Activated naive CD4-positive, alpha-beta T cell treated with anti-CD3 and anti-CD28 coated beads for 36 hours (primary cell): ENCODE measurements at regions not wholly inside any gene's neighbourhood (a gene's known extent, or its start where the extent isn't known, plus 50 kb on each side); places are given as distances from the start of the nearest gene placed in this dataset.
A peak's percentile ranks its signal among the peaks of the same experiment; 100 is the strongest.

Experiments
- CTCF ChIA-PET: fragments of 350-600 bp; sonication (Branson Sonifier 250); formaldehyde crosslinking; loops from one replicate; lab custom pipeline; 2021; ENCODE audit warnings: antibody characterized with exemption; lab: Charles Lee
- DNase-seq: peaks from one replicate; pipeline ENCODE4 v3.0.0-alpha.2; 2020
- H3K27ac Mint-ChIP-seq: one replicate; pipeline ENCODE4 v1.8.0; 2021; ENCODE audit warnings: mild to moderate bottlenecking, mixed read lengths
- H3K27me3 Mint-ChIP-seq: one replicate; pipeline ENCODE4 v1.8.0; 2021; ENCODE audit warnings: low read depth, mixed read lengths
- H3K36me3 Mint-ChIP-seq: one replicate; pipeline ENCODE4 v1.8.0; 2021; ENCODE audit warnings: low read depth, mixed read lengths
- H3K4me1 Mint-ChIP-seq: one replicate; pipeline ENCODE4 v1.8.0; 2021; ENCODE audit warnings: low read depth, mixed read lengths
- H3K4me3 Mint-ChIP-seq: one replicate; pipeline ENCODE4 v1.8.0; 2021; ENCODE audit warnings: mild to moderate bottlenecking, moderate library complexity, mixed read lengths
- H3K9me3 Mint-ChIP-seq: one replicate; pipeline ENCODE4 v1.8.0; 2021; ENCODE audit warnings: mixed read lengths
- intact Hi-C: fragments of 100-400 bp; cut with micrococcal nuclease; formaldehyde crosslinking; loops from one replicate; pipeline ENCODE4 v1.15.1; 2023

GRCh38 chr5:141742144-141742543 lies 60.1 kb upstream of the ARAP3 start:
- Mint-ChIP-seq H3K36me3 (no peaks in the 10 kb centered on the region), H3K27ac (no peak overlapping the region), H3K4me3 (no peak overlapping the region), H3K9me3 (no peaks in the 10 kb centered on the region), H3K27me3 (peaks cover 19% of the 10 kb centered on the region), H3K4me1 (no peaks in the 10 kb centered on the region)
- CTCF ChIA-PET: interaction anchor here (1.0 kb wide), 1 partner anchor 136 kb away, joined by 3 read pairs; no protein-coding TSS in a partner anchor
- DNase-seq: no peak
- intact Hi-C loops: no loop called here

GRCh38 chr5:141740885-141741284 lies 58.9 kb upstream of the ARAP3 start:
- no peaks in the 10 kb centered on the region for H3K4me1 Mint-ChIP-seq
- CTCF ChIA-PET: interaction anchor here (1.3 kb wide), 1 partner anchor 49 kb away, joined by 6 read pairs; no protein-coding TSS in a partner anchor
- intact Hi-C loops: no loop called here
- no peaks in the 10 kb centered on the region for H3K9me3 Mint-ChIP-seq
- no peak for DNase-seq
- H3K27me3 Mint-ChIP-seq: peaks cover 19% of the 10 kb centered on the region
- no peak overlapping the region for H3K4me3 Mint-ChIP-seq
- no peak overlapping the region for H3K27ac Mint-ChIP-seq
- H3K36me3 Mint-ChIP-seq: no peaks in the 10 kb centered on the region

GRCh38 chr5:141737535-141737934 lies 55.5 kb upstream of the ARAP3 start:
- no peaks in the 10 kb centered on the region for H3K9me3 Mint-ChIP-seq
- no peak overlapping the region for H3K27ac Mint-ChIP-seq
- H3K4me3 Mint-ChIP-seq: no peak overlapping the region
- H3K27me3 Mint-ChIP-seq: peaks cover 10% of the 10 kb centered on the region
- CTCF ChIA-PET: interaction anchor here (0.8 kb wide), 1 partner anchor 45 kb away, joined by 4 read pairs; no protein-coding TSS in a partner anchor
- intact Hi-C loops: no loop called here
- no peak for DNase-seq
- H3K36me3 Mint-ChIP-seq: no peaks in the 10 kb centered on the region
- H3K4me1 Mint-ChIP-seq: no peaks in the 10 kb centered on the region

- Mint-ChIP-seq H3K9me3 (no peaks in the 10 kb centered on the region), H3K36me3 (no peaks in the 10 kb centered on the region)
These were observed 53.8 kb upstream of the ARAP3 start for GRCh38 chr5:141735823-141736222.

GRCh38 chr5:141734501-141735229 lies 52.6 kb upstream of the ARAP3 start:
- no peaks in the 10 kb centered on the region for H3K9me3 Mint-ChIP-seq
- no peak overlapping the region for H3K27ac Mint-ChIP-seq
- H3K4me3 Mint-ChIP-seq: no peak overlapping the region
- CTCF ChIA-PET: interaction anchor here (0.5 to 1.5 kb wide), 2 partner anchors 33 to 145 kb away, joined by 3 to 4 read pairs; no protein-coding TSS in a partner anchor
- peak; percentile 66 for DNase-seq
- no peaks in the 10 kb centered on the region for H3K36me3 Mint-ChIP-seq
- H3K27me3 Mint-ChIP-seq: peaks cover 7% of the 10 kb centered on the region
- no peaks in the 10 kb centered on the region for H3K4me1 Mint-ChIP-seq
- intact Hi-C loops: loop anchor here (1.0 kb wide), 1 partner anchor 20 kb away; no protein-coding TSS in a partner anchor

More at GRCh38 chr5:141735823-141736222, 53.8 kb upstream of the ARAP3 start:
- Mint-ChIP-seq H3K4me3 (no peak overlapping the region), H3K27me3 (peaks cover 7% of the 10 kb centered on the region), H3K4me1 (no peaks in the 10 kb centered on the region), H3K27ac (no peak overlapping the region)
- DNase-seq: no peak
- intact Hi-C loops: loop anchor here (1.0 kb wide), 1 partner anchor 18 kb away; no protein-coding TSS in a partner anchor
- CTCF ChIA-PET: no interaction called here

GRCh38 chr5:141733198-141733597 lies 51.2 kb upstream of the ARAP3 start:
- CTCF ChIA-PET: no interaction called here
- no peaks in the 10 kb centered on the region for H3K36me3 Mint-ChIP-seq
- H3K27ac Mint-ChIP-seq: no peak overlapping the region
- DNase-seq: no peak
- H3K4me1 Mint-ChIP-seq: no peaks in the 10 kb centered on the region
- no peaks in the 10 kb centered on the region for H3K9me3 Mint-ChIP-seq
- H3K27me3 Mint-ChIP-seq: peaks cover 7% of the 10 kb centered on the region
- intact Hi-C loops: no loop called here
- no peak overlapping the region for H3K4me3 Mint-ChIP-seq

GRCh38 chr5:141732417-141732816 lies 50.4 kb upstream of the ARAP3 start:
- no peaks in the 10 kb centered on the region for H3K9me3 Mint-ChIP-seq
- CTCF ChIA-PET: no interaction called here
- H3K4me3 Mint-ChIP-seq: no peak overlapping the region

More at GRCh38 chr5:141732417-141732816, 50.4 kb upstream of the ARAP3 start:
- Mint-ChIP-seq H3K4me1 (no peaks in the 10 kb centered on the region), H3K27me3 (peaks cover 7% of the 10 kb centered on the region), H3K27ac (no peak overlapping the region), H3K36me3 (no peaks in the 10 kb centered on the region)
- no peak for DNase-seq
- intact Hi-C loops: no loop called here
